Gastrocnemius medialis (tissue), 4 donors: ENCODE measurements at regions not wholly inside any gene's neighbourhood (a gene's known extent, or its start where the extent isn't known, plus 50 kb on each side); places are given as distances from the start of the nearest gene placed in this dataset.

ENCODE experiments used
- POLR2A ChIP-seq, 2 donors: fragments of 450-650 bp; IDR thresholded peaks; one replicate each; pipeline ENCODE4 v1.6.1; 2017; ENCODE audit warnings: antibody characterized with exemption in 2 of 2, mild to moderate bottlenecking in 2 of 2, moderate library complexity in 2 of 2
- TF ChIP-seq, protein P1 (sequence below), 5 experiments: fragments of 450-650 bp in 3 of 5; fragments of 200-600 bp in 2 of 5; sonication (generic) in 2 of 5; IDR thresholded peaks in 4 of 5; conservative IDR thresholded peaks in 1 of 5; 1 replicate in 4 of 5; 2 replicates in 1 of 5; pipeline ENCODE4 v1.5.1; 2016 to 2019; ENCODE audit warnings: antibody characterized with exemption in 5 of 5, mild to moderate bottlenecking in 3 of 5, moderate library complexity in 3 of 5

DNA sequence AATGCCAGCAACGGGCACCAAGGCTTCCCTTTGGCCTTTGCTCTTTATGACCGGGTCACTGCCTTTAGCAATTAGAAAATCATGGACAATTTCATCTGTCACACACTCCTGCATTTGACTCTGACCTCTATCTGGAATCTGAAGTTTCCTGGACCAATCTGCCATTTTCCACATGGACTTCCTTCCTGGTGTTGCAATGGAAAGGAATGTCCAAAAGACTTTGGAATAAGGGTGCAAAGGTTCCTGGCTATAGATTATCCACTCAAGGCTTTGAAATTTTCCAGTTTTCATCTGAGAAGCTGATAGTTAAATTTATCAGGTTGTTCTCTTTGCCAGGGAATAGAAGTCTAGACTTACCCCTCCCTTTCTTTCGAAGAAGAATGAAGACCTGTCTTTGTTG, 523.1 kb upstream of the ZNF462 start:
- TF ChIP-seq, protein P1, sequence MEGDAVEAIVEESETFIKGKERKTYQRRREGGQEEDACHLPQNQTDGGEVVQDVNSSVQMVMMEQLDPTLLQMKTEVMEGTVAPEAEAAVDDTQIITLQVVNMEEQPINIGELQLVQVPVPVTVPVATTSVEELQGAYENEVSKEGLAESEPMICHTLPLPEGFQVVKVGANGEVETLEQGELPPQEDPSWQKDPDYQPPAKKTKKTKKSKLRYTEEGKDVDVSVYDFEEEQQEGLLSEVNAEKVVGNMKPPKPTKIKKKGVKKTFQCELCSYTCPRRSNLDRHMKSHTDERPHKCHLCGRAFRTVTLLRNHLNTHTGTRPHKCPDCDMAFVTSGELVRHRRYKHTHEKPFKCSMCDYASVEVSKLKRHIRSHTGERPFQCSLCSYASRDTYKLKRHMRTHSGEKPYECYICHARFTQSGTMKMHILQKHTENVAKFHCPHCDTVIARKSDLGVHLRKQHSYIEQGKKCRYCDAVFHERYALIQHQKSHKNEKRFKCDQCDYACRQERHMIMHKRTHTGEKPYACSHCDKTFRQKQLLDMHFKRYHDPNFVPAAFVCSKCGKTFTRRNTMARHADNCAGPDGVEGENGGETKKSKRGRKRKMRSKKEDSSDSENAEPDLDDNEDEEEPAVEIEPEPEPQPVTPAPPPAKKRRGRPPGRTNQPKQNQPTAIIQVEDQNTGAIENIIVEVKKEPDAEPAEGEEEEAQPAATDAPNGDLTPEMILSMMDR (IDR thresholded peaks at IDR 0.05 in 4 of 5, conservative IDR thresholded peaks at IDR 0.05 in 1 of 5) = no peak
- TF ChIP-seq POLR2A (IDR thresholded peaks at IDR 0.05) = no peak
